GM10266 (cell line): ENCODE measurements at regions not wholly inside any gene's neighbourhood (a gene's known extent, or its start where the extent isn't known, plus 50 kb on each side); places are given as distances from the start of the nearest gene placed in this dataset.

Experiments used
- DNase-seq: peaks from one replicate; pipeline ENCODE4 v3.0.0; 2012; ENCODE audit errors: extremely low spot score
- TF ChIP-seq, protein P1 (sequence below): IDR thresholded peaks from 2 replicates; pipeline ENCODE4 v1.5.1; 2012; ENCODE audit warnings: mild to moderate bottlenecking, low read depth; ENCODE audit not compliant: control insufficient read depth, insufficient read depth; ENCODE audit errors: missing control alignments

DNA sequence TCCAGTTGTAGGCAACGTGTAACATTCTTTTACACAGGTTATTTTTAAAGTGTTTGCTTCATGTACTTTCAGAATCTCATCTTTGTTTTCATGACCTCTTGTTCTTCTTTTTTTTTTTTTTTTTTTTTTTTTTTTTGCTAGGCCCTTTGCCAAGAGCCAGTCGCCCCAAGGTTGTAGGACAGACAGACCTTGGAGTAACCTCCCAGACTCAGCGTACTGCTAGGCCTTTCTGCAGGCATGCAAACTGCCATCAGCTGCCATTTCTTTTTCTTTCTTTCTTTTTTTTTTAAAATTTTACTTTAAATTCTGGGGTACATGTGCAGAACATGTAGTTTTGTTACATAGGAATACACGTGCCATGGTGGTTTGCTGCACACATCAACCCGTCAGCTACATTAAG, 452.3 kb upstream of the MDGA2 start:
- TF ChIP-seq, protein P1, sequence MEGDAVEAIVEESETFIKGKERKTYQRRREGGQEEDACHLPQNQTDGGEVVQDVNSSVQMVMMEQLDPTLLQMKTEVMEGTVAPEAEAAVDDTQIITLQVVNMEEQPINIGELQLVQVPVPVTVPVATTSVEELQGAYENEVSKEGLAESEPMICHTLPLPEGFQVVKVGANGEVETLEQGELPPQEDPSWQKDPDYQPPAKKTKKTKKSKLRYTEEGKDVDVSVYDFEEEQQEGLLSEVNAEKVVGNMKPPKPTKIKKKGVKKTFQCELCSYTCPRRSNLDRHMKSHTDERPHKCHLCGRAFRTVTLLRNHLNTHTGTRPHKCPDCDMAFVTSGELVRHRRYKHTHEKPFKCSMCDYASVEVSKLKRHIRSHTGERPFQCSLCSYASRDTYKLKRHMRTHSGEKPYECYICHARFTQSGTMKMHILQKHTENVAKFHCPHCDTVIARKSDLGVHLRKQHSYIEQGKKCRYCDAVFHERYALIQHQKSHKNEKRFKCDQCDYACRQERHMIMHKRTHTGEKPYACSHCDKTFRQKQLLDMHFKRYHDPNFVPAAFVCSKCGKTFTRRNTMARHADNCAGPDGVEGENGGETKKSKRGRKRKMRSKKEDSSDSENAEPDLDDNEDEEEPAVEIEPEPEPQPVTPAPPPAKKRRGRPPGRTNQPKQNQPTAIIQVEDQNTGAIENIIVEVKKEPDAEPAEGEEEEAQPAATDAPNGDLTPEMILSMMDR = no peak
- no peak for DNase-seq

DNA sequence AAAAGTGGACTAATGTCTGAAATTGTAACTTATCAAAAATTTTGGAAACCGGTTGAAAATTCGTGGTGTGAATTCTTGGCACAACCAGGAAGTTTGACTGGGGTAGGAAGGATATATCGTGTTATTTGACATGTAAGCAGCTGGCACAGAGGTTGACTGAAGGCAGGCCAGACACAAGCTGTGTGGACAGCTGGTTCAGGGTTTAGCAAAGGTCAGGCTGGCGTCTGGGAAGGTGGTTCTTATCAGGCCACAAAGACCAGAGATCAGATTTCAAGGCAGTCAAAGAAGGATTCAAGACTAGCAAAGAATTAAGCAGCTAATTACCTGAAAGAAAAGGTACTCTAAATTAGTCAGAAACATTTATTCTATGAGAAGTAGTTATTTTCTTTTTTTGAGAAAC, 450.2 kb upstream of the MDGA2 start:
- DNase-seq = no peak
- TF ChIP-seq, protein P1 = no peak

DNA sequence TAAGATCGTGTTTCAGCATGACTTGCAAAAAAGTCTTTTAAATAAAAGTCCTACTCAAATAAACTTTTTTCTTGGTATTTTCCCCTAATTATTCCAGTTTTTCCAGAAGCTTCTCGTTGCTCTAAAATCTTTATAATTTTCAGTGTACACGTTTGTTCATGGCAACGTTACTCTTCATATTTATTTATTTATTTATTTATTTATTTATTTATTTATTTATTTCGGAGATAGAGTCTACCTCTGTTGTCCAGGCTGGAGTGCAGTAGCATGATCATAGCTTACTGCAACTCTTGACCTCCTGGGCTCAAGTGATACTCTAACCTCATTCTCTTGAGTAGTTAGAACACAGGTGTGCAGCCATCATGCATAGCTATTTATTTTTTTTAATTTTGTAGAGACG, 438.3 kb upstream of the MDGA2 start:
- TF ChIP-seq, protein P1 = no peak
- DNase-seq = no peak

DNA sequence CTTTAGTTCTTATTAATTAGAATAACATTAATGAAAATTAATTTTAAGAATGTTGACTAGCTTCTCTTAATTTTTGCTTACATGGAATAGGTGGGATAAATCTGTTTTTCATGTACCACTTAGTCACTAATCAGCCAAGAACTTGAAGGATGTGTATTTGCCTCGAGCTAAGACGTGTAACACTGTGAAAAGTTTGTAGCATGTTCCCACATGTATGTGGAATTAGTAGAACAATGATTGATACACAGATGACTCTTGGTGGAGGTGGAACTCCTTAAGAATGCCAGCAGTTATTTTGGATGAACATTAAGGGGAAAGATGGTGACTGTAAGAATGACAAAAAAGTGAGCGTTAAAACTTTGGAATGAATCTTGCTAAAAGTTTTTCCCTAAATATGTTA, 435.7 kb upstream of the MDGA2 start:
- no peak for DNase-seq
- TF ChIP-seq, protein P1 = no peak

DNA sequence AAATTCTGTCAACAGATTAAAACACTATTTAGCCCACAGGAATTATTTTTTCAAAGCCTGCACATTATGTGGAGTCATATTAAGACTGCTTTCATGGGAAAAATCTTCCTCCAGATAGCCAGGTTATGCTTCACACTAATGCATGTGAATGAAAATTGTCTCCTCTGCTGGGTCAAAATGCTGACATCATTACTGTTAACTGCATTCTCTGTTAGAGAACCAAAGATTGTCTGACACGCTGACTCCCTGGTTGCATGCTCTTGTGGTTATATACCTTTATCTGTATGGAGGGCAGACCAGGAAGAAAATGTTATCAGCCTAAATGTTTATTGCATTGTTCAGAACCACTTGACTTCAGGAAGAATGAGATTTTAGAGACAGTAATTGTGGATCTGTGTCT, 432.2 kb upstream of the MDGA2 start:
- TF ChIP-seq, protein P1 = no peak
- DNase-seq = no peak

DNA sequence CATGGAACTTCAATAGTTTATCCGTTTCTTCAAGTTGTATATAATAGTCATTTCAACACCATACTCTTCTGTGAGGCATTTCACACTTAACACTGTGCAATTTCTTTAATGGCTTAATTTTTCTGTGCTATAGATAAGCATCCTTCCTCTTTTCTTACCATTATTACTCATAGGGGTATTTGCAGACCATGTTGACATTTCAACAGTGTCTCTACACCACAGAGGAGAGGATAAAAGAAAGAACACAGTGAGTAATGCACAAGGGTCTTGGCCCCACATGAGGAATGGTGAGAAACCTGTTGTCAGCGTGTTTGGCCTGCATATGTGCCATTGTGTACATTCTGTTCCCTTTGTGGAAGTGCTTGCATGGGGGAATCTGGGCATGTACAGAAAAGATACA, 421.5 kb upstream of the MDGA2 start:
- DNase-seq = no peak
- TF ChIP-seq, protein P1 = no peak

DNA sequence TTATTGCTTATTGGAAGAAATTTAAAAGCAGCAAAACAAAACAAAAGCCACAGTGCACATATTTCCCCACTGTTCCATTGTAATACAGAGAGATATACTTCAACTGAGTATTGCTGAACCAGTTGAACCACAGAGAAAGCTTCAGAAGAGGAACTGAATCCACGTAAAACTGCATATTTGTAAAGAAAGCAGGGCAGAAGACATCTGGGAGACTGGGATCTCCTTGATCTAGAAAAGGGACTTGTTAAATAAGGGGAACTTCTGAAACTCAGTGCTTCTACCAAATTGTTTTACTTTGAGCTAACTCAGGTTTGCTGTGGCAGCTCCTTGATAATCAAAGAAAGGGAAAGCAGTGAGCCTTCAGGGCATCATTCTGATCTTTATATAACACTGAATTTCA, 411.1 kb upstream of the MDGA2 start:
- DNase-seq = no peak
- TF ChIP-seq, protein P1 = no peak
